RCC 7860 (cell line): ENCODE measurements at regions not wholly inside any gene's neighbourhood (a gene's known extent, or its start where the extent isn't known, plus 50 kb on each side); places are given as distances from the start of the nearest gene placed in this dataset.

Experiments
- DNase-seq: peaks from one replicate; pipeline ENCODE4 v3.0.0-alpha.2; 2015; ENCODE audit warnings: low spot score
- FAIRE-seq: peaks from 2 replicates; lab custom pipeline; 2012; peaks lifted over from hg19 to GRCh38; lab: Jason Lieb, UNC

DNA sequence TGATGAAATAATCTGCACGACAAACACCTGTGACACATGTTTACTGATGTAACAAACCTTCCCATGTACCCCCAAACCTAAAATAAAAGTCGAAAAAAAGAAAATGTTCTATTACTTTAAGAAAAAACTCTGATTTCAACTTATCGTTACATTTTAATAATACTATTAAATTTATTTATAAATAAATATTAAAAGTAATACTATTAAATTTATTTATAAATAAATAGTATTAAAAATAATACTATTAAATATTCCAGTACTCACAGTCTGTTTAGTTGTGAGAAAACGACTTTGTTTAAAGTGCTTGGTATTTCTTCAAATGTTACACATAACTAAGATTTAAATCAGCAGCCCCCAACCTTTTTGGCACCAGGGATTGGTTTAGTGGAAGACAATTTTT lies 471.6 kb upstream of the PRKX start:
- FAIRE-seq (no peak), DNase-seq (no peak)

DNA sequence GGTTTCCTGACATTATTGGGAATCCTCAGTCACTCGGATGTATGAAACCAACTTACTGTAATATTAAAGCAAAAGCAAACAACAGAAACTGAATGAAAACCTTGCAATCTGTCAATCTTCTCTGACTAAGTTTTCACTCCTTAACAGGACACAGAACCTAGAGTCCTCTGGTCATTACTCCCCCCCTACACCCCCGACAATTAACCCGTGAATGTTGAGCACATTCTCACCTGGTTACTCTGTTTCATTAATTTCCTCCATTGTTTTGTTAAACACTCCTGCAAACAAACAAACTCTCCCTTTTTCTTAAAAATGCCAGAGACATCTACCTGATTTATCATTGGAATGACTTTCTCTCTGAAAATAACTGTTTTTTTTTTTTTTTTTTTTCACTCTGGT lies 469.0 kb upstream of the PRKX start:
- FAIRE-seq = no peak
- no peak for DNase-seq

DNA sequence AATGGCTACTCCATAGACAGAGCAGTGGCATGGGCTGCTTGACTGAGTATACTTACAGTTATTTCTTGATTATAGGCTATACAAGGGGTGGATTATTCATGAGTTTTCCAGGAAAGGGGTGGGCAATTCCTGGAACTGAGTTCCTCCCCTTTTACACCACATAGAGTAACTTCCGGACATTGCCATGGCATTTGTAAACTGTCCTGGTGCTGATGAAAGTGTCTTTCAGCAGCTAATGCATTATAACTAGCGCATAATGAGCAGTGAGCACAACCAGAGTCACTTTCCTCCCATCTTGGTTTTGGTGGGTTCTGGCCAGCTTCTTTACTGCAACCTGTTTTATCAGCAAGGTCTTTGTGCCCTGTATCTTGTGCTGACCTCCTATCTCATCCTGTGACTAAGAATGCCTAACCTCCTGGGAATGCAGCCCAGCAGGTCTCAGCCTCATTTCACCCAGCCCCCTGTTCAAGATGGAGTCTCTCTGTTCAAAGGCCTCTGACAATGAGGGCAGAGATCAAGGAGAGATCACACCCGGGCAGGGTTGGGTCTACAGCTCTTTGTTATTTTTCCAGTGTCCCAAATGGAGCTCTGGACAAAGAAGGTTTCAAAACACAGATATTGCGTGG lies 468.4 kb upstream of the PRKX start:
- DNase-seq = no peak
- no peak for FAIRE-seq

DNA sequence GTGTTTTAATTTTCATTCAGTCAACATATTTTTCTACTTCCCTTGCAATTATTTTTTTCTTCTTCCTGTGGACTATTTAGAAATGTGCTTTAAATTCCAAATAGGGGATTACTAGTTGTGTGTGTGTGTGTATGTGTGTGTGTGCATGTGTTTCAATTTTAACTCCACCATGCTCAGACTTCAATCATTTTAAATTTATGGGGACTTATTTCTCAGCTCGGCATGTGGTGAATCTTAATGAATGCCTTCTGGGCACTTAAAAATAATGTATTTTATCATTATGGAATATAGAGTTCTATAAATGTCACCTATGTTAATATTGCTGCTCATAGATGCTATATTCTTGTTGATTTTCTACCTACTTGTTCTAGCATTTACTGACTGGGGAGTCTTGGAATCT lies 465.6 kb upstream of the PRKX start:
- FAIRE-seq (no peak), DNase-seq (no peak)

DNA sequence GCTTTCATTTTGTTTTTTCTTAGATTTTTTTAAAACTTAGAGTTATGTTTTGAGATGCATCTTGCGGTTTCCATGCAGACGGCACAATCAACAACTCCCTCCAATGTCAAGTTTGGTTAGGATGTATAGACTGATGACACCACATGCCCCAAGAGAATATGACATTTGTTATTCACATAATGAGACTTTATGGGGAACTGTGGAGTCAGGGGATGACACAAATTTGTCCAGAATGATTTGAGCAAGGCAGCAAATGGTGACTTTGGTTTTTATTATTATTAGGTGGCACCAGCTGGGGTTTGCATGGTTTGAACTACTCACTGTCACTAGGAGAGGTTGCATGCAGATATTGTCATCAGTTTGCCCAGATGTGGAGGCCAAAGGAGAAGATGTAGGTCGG lies 461.8 kb upstream of the PRKX start:
- DNase-seq (no peak), FAIRE-seq (no peak)

DNA sequence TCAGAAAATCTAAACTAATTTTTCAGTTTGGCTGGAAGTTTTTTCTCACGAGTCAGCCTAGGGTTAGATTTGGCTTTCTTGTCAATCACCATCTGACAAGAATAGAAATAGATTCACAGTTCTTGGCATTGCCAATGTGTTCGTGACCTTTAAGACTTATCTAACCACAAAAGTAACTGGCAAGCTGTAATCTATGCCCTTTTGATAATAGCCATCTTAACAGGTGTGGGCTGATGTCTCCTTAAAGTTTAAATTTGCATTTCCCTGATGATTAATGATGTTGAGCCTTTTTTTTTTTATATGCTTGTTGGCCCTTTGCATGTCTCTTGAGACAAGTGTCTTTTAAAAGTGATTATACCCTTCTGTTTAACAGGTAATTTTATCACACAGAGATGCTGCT lies 460.3 kb upstream of the PRKX start:
- FAIRE-seq = no peak
- no peak for DNase-seq

DNA sequence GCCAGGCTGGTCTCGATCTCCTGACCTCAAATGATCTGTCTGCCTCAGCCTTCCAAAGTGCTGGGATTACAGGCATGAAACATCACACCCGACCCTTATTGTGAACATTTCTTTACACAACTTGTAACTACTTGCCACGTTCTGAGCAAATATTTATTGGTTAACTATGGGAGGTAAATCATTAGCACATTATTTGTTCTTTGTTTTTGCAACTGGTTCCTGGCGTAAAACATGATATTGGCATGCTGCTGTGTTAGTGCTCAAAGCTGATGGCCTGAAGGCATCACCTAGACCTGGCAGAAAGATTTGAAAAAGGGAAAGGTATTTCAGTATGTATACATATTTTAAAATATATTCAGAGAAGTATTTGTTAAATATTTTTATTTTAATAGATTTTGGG lies 438.3 kb upstream of the PRKX start:
- DNase-seq (no peak), FAIRE-seq (no peak)

DNA sequence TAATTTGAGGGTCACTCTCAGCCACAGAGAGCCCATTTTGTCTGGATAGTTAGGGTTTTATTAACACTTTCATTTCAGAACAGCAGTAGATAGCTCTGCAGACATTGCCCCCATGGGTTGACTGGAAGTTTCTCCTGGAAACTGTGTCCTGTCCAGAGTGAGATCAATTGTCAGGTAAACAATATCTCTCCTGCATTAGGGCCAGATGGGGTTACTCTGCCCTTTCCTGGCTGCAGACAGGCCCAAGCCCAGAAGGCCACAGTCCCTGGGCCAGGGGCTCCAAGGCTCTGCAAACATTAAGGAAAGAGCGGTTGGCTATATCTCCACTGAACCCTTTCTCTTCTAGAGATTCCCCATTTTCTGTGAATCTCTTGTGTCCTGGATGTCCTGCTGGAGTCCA lies 436.8 kb upstream of the PRKX start:
- FAIRE-seq = no peak

DNA sequence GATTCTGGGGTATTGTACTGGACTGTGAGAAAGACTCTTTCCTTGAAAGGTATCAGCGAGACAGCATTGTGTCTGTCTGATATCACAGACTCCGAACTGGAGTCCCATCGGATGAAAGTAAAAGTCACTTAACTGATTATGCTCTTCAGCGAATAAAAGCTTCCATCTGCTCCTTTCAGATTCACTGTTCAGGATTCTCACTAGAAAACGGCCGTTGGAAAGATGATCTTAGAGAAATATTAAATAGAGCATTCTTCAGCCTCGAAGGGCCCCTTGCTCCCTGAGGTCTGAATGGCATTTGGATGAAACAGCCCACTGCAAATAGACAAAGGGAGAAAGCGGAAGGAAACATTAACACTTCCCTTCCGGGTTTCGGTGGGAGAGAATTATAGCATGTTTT lies 416.2 kb upstream of the PRKX start:
- no peak for FAIRE-seq
- no peak for DNase-seq

More for the DNA sequence above, 436.8 kb upstream of the PRKX start:
- no peak for DNase-seq

DNA sequence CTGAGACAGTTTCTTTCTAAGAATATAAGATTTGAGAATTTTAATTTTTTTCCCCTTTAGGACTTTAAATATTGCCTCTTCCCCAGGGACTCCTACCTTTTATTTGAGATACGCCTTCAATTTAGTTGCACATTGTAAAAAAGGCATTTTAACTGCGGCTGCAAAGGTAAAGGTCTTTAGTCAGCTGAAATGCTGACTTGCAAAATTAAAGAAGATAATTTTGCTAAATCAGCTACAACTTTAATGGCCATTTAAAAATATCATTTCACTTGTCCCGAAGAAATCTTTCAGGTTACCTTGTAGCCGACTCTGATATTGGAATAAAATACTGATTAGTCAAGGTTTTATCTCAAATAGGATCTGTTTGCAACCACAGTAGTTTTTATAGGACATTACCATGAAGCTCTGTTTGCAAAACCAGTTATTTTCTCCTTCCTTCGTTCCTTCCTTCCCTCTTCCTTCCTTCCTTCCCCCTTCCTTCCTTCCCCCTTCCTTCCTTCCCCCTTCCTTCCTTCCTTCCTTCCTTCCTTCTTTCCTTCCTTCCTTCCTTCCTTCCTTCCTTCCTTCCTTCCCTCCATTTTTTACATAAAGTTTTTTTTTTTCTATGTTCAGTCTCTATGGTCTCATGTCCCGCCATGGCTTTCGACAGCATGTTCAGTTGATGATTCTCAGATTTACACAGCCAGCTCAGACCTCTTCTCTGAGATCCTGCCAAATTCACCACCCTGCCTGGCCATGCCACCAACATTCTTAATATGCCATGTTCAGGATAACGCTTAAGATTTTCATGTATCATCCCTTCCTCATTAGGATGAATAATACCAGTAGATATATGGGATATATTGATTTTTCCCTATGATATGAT lies 405.4 kb upstream of the PRKX start:
- FAIRE-seq (no peak), DNase-seq (no peak)

DNA sequence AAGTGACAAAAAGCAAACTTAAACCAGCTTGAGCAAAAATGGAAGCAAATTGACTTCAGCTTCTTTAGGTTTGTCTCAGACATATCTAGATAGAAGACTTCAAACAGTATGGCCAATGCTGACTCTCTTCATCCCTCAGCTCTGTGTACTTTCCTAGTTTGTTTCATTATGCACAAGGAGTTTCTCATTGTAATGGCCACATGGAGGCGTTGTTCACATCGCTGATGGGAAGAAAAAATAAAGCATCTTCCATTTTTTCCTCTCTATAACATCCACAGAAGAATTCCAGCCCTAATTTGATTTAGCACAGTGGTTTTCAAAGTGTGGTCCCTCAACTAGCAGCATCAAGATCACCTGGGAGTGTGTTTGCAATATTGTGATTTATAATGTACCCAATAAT lies 397.5 kb upstream of the PRKX start:
- DNase-seq (no peak), FAIRE-seq (no peak)

DNA sequence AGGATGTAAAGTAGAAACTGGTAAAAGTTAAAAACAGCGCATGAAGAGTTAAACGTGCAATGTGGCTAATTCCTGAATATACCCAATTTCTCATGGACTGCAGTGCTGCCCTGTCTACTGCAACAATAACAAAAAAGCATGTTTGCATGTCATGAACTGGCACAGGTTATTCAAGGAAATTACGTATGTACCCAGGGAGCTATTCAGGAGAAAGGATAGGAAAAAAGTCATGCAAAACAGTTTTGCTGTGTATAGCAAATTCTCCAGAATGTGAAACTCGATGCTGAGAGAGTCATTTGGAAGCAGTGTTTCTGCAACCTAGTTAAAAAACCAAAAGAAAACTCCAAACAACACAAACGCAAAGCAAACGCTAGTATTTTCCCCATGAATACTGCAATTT lies 381.5 kb upstream of the PRKX start:
- DNase-seq = no peak
- no peak for FAIRE-seq

DNA sequence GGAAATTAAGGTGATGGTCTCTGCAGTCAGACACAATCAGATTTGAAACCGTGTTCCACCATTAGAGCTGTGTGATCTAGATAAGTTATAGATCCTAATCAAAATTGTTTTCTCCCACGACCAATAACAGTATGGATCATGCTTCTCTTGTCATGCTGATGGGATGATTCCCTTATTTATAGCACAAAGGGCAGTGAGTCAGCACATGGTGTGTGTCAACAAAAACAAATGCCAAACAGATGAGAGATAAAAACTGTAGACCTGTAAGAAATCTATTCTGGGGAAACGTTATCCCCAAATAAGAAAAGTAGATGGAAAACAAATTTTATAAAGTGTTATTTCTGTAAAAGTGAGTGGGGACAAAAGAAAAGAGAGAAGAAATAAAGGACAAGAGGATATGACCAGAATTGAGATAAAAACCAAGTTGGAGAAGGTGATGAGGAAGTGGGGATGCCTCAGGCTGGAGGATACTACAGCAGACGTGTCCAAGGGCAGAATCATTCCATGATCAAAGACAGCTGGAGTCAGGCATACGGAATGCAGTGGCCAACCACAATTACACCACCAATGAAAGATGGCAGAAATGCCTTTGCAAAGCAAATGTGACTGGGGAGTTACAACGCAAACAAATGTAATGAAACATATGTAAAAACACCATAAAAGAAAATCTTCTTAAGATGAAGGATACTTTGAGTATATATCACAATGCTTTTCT lies 377.8 kb upstream of the PRKX start:
- peak; percentile 27 for FAIRE-seq

DNA sequence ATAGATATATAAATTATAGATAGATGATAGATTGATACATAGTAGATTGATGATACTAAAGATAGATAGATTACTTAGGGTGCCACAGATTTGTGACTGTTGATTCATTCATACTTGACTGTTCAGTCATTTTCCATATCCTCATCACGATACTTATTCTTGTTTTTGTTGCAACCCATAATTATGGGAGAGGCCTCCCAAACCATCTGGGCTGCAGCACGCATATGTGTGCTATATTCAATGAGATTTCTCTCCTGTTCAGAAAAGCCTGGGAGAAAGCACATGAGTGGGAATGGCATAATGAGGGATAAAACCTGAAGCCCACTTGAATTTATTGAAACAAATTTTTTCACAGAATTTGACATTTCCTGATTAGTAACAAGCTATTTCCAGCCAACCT lies 346.4 kb upstream of the PRKX start:
- DNase-seq (no peak), FAIRE-seq (no peak)

More for the DNA sequence above, 377.8 kb upstream of the PRKX start:
- peak; percentile 8 for DNase-seq

DNA sequence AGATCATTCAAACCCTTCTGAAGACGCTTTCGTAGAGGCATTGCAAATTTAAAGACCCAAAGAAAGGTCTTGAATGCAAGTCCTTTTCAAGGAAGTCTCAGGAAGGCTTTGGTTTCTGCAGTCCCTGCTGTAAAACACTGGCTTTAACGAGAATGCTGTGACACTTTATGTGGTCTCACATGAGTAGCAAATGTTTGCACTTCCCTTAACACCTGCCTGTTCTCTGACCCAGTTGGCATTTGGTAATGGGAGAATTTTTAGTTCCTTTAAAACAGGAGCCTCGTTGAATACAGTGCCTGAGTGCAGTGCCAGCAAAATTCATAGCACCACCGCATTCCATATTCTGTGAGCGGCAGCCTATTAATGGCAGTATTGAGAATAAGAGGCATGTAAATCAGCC lies 330.5 kb upstream of the PRKX start:
- DNase-seq = no peak

DNA sequence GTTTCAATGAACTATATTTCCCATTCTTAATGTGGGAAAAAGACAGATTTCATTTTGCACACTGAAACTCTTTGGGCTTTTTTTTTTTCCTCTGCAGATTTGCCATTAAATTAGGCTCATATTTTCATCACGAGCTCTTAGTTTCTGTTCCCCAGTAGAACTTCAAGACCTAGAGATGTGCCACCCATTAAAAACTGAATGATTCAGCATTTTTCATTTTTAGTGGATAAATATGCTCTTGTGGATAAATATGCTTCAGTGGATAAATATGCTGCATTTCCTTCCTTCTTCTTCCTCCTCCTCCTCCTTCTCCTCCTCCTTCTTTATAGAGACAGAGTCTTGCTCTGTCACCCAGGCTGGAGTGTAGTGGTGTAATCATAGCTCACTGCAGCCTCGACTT lies 322.4 kb upstream of the PRKX start:
- FAIRE-seq = no peak
- DNase-seq = no peak

More for the DNA sequence above, 330.5 kb upstream of the PRKX start:
- no peak for FAIRE-seq

DNA sequence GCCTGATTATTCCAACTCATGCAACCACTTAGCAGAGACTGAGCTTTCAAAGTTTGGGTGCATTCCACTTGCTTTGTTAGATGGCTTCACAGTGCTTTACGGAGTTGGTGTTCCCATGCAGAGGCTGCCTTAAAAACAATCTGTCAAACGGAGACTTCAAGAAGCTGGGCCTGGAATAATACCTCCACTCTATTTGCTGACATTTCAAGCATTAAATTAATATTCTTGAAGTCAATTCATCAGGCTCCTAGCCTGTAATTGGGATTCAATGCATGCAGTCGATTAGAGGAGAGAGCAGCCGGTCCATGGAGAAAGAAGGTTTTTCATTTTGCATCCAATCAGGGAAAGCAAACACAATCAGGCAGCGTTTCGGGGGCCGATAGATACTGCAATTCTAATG lies 314.7 kb upstream of the PRKX start:
- no peak for FAIRE-seq
- no peak for DNase-seq

DNA sequence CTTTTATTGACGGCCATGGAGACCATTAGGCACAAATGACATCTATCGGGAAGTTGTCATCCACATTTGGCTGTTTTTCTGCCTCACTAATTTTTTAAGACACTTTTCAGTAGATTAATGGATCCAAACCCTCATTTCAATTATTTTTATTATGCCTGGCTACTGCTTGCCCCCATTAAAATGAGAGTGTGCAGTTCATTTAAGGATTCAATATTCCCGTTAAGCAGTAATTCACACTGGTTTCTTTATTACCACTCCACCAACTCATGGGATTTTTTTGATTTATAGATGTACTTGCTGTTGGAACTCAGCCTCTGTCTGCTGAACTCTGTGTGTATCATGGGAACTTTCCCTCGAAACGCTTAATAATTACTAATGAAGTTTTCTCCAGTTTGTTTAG lies 291.8 kb upstream of the PRKX start:
- DNase-seq = no peak
- FAIRE-seq = no peak

DNA sequence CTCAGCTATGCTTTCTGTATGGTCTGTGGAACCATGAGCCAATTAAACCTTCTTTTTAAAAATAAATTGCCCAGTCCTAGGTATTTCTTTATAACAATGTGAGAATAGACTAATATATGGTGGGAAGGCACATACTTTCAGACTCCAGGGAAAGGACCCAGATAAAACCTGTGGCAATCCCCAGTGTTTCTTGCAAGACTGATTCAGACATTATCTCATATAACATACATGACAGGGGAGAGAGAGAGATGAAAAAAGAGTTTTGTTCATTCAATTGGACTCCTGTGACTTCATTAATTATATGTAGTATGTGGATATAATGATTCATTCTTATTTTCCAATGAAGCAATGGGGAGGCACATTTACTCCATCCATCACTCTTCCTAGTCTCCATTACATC lies 291.4 kb upstream of the PRKX start:
- DNase-seq (no peak), FAIRE-seq (no peak)

DNA sequence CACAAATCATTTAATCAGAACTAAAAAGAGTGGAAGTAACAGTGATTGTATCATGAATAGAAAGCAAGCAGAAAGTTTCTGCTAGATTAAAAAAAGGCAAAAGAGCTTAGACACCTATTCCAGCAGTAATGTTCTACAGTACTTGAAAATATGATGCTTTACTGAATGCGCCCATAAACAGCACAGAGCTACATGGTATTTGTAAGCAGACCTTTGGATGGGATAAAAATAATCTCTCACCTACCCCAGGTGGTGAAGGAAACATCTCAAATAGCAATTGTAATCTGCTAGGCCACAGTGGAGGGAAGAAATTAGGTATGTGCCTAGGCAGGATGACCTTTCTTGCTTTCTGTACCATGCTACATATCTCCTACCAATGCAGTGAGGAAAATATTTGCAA lies 280.9 kb upstream of the PRKX start:
- FAIRE-seq (no peak), DNase-seq (no peak)

DNA sequence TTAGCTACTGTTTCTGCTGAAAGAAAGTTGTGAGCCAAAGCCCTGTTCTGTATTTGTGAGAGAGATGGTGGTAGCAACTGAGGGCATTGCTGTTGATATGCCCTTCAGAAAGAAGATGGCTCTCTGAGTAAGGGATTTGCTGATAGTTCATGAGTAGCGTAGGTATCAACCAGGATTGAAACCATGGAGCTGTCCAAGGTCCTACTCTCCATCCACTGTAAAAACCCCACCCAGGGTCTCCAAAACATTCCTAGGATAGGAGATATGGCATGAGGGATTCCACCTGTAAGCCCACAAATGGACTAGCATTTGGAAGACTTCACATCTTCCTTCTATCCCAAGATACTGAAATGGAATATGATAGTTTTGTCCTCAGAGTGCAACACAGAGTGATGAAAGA lies 277.1 kb upstream of the PRKX start:
- FAIRE-seq (no peak), DNase-seq (no peak)
